ENCODE measurements at regions not wholly inside any gene's neighbourhood (a gene's known extent, or its start where the extent isn't known, plus 50 kb on each side); places are given as distances from the start of the nearest gene placed in this dataset.

GRCh38 chr5:8239198-8239597 lies 370.2 kb downstream of the MTRR start:
- DNase-seq (ENCODE audit: low read depth in 2 of 2), result no peak

GRCh38 chr5:8239646-8240045 lies 370.7 kb downstream of the MTRR start:
- DNase-seq (ENCODE audit: low read depth in 2 of 2), result no peak

GRCh38 chr5:8241076-8241475 lies 372.1 kb downstream of the MTRR start:
- no peak for DNase-seq (ENCODE audit: low read depth in 2 of 2)

- DNase-seq (ENCODE audit: low read depth in 2 of 2), result no peak
Observed at GRCh38 chr5:8241558-8241957, 372.6 kb downstream of the MTRR start.

GRCh38 chr5:8247049-8247899 lies 378.3 kb downstream of the MTRR start:
- DNase-seq (ENCODE audit: low read depth in 2 of 2), result no peak

GRCh38 chr5:8253376-8253775 lies 384.4 kb downstream of the MTRR start:
- no peak for DNase-seq (ENCODE audit: low read depth in 2 of 2)

GRCh38 chr5:8254674-8255073 lies 385.7 kb downstream of the MTRR start:
- no peak for DNase-seq (ENCODE audit: low read depth in 2 of 2)

GRCh38 chr5:8258801-8259200 lies 389.9 kb downstream of the MTRR start:
- no peak for DNase-seq (ENCODE audit: low read depth in 2 of 2)

GRCh38 chr5:8270246-8270645 lies 401.3 kb downstream of the MTRR start:
- DNase-seq (ENCODE audit: low read depth in 2 of 2), result no peak

- no peak for DNase-seq (ENCODE audit: low read depth in 2 of 2)
Observed at GRCh38 chr5:8280711-8281363, 411.9 kb downstream of the MTRR start.

- no peak for DNase-seq (ENCODE audit: low read depth in 2 of 2)
Observed at GRCh38 chr5:8288334-8288733, 419.4 kb downstream of the MTRR start.

GRCh38 chr5:8288897-8289516 lies 420.1 kb downstream of the MTRR start:
- DNase-seq (ENCODE audit: low read depth in 2 of 2), result no peak

- no peak for DNase-seq (ENCODE audit: low read depth in 2 of 2)
Observed at GRCh38 chr5:8289779-8290178, 420.8 kb downstream of the MTRR start.

GRCh38 chr5:8290721-8291120 lies 421.8 kb downstream of the MTRR start:
- DNase-seq (ENCODE audit: low read depth in 2 of 2), result no peak

GRCh38 chr5:8291641-8292040 lies 422.7 kb downstream of the MTRR start:
- DNase-seq (ENCODE audit: low read depth in 2 of 2), result no peak

- no peak for DNase-seq (ENCODE audit: low read depth in 2 of 2)
Observed at GRCh38 chr5:8295141-8295540, 426.2 kb downstream of the MTRR start.

- no peak for DNase-seq (ENCODE audit: low read depth in 2 of 2)
Observed at GRCh38 chr5:8299716-8300115, 430.8 kb downstream of the MTRR start.

- DNase-seq (ENCODE audit: low read depth in 2 of 2), result no peak
Observed at GRCh38 chr5:8304341-8304740, 435.4 kb downstream of the MTRR start.

GRCh38 chr5:8306288-8306896 lies 437.4 kb downstream of the MTRR start:
- no peak for DNase-seq (ENCODE audit: low read depth in 2 of 2)

- no peak for DNase-seq (ENCODE audit: low read depth in 2 of 2)
Observed at GRCh38 chr5:8314965-8315364, 446.0 kb downstream of the MTRR start.

- DNase-seq (ENCODE audit: low read depth in 2 of 2), result no peak
Observed at GRCh38 chr5:8316608-8317280, 447.8 kb downstream of the MTRR start.

- no peak for DNase-seq (ENCODE audit: low read depth in 2 of 2)
Observed at GRCh38 chr5:8317335-8317734, 448.4 kb downstream of the MTRR start.
